ENCODE measurements at regions not wholly inside any gene's neighbourhood (a gene's known extent, or its start where the extent isn't known, plus 50 kb on each side); places are given as distances from the start of the nearest gene placed in this dataset.

- H3K27ac ChIP-seq, result no peak overlapping the region
- H3K27me3 ChIP-seq, result no peaks in the 10 kb centered on the region
- H3K4me3 ChIP-seq, result no peak overlapping the region
- no peaks in the 10 kb centered on the region for H3K36me3 ChIP-seq (replicated peaks; ENCODE audit: insufficient read depth, low read depth)
- no peak for DNase-seq (ENCODE audit: low spot score)
- no peak overlapping the region for H2AFZ ChIP-seq
- H3K4me1 ChIP-seq (ENCODE audit: insufficient read depth), result peaks cover 30% of the 10 kb centered on the region
- no peaks in the 10 kb centered on the region for H4K20me1 ChIP-seq (ENCODE audit: insufficient read depth, poor library complexity, severe bottlenecking)
- H3K79me2 ChIP-seq, result no peaks in the 10 kb centered on the region
- no peaks in the 10 kb centered on the region for H3K9me2 ChIP-seq (replicated peaks; ENCODE audit: insufficient read depth)
- 66% methylated on average over 2 of the region's 2 CpGs for WGBS (ENCODE audit: low lambda C conversion rate, missing lambda C conversion rate)
- H3K4me2 ChIP-seq, result no peak overlapping the region
- TF ChIP-seq EZH2 (IDR thresholded peaks at IDR 0.05; ENCODE audit: borderline replicate concordance), result no peak
- TF ChIP-seq CTCF (IDR thresholded peaks at IDR 0.05; ENCODE audit: poor library complexity), result no peak
- TF ChIP-seq EZH2phosphoT487 (IDR thresholded peaks at IDR 0.05; ENCODE audit: low read depth, severe bottlenecking, unreplicated experiment), result no peak
- H3K9me3 ChIP-seq (ENCODE audit: low read depth), result no peaks in the 10 kb centered on the region
These were observed 221.4 kb upstream of the CPHXL start for GRCh38 chr16:75947626-75948239.

GRCh38 chr16:75948441-75948840, 222.2 kb upstream of the CPHXL start:
- Histone ChIP-seq H4K20me1 (ENCODE audit: insufficient read depth, poor library complexity, severe bottlenecking) (no peaks in the 10 kb centered on the region), H3K9me2 (replicated peaks; ENCODE audit: insufficient read depth) (no peaks in the 10 kb centered on the region), H3K4me1 (ENCODE audit: insufficient read depth) (peaks cover 27% of the 10 kb centered on the region), H3K27ac (no peak overlapping the region), H3K4me2 (no peak overlapping the region), H2AFZ (no peak overlapping the region), H3K4me3 (no peak overlapping the region), H3K9me3 (ENCODE audit: low read depth) (no peaks in the 10 kb centered on the region), H3K27me3 (no peaks in the 10 kb centered on the region), H3K36me3 (replicated peaks; ENCODE audit: insufficient read depth, low read depth) (no peaks in the 10 kb centered on the region), H3K79me2 (no peaks in the 10 kb centered on the region)
- WGBS (ENCODE audit: low lambda C conversion rate, missing lambda C conversion rate), result 83% methylated on average over 2 of the region's 2 CpGs
- no peak for DNase-seq (ENCODE audit: low spot score)
- TF ChIP-seq CTCF (IDR thresholded peaks at IDR 0.05; ENCODE audit: poor library complexity) (no peak), EZH2 (IDR thresholded peaks at IDR 0.05; ENCODE audit: borderline replicate concordance) (no peak), EZH2phosphoT487 (IDR thresholded peaks at IDR 0.05; ENCODE audit: low read depth, severe bottlenecking, unreplicated experiment) (no peak)

- Histone ChIP-seq H3K4me3 (no peak overlapping the region), H3K27me3 (no peaks in the 10 kb centered on the region), H3K9me3 (ENCODE audit: low read depth) (no peaks in the 10 kb centered on the region), H3K4me2 (no peak overlapping the region), H2AFZ (no peak overlapping the region), H3K36me3 (replicated peaks; ENCODE audit: insufficient read depth, low read depth) (no peaks in the 10 kb centered on the region), H3K4me1 (ENCODE audit: insufficient read depth) (peaks cover 22% of the 10 kb centered on the region), H3K9me2 (replicated peaks; ENCODE audit: insufficient read depth) (no peaks in the 10 kb centered on the region), H4K20me1 (ENCODE audit: insufficient read depth, poor library complexity, severe bottlenecking) (no peaks in the 10 kb centered on the region), H3K27ac (no peak overlapping the region), H3K79me2 (no peaks in the 10 kb centered on the region)
- WGBS (ENCODE audit: low lambda C conversion rate, missing lambda C conversion rate), result 90% methylated on average over 3 of the region's 3 CpGs
- TF ChIP-seq CTCF (IDR thresholded peaks at IDR 0.05; ENCODE audit: poor library complexity) (no peak), EZH2phosphoT487 (IDR thresholded peaks at IDR 0.05; ENCODE audit: low read depth, severe bottlenecking, unreplicated experiment) (no peak)
- DNase-seq (ENCODE audit: low spot score), result no peak
These were observed 222.6 kb upstream of the CPHXL start for GRCh38 chr16:75948886-75949285.

- Histone ChIP-seq H3K79me2 (no peaks in the 10 kb centered on the region), H3K4me2 (no peak overlapping the region), H2AFZ (no peak overlapping the region), H3K4me1 (ENCODE audit: insufficient read depth) (no peaks in the 10 kb centered on the region), H3K9me3 (ENCODE audit: low read depth) (no peaks in the 10 kb centered on the region), H3K36me3 (replicated peaks; ENCODE audit: insufficient read depth, low read depth) (no peaks in the 10 kb centered on the region), H3K4me3 (no peak overlapping the region), H4K20me1 (ENCODE audit: insufficient read depth, poor library complexity, severe bottlenecking) (no peaks in the 10 kb centered on the region), H3K9me2 (replicated peaks; ENCODE audit: insufficient read depth) (no peaks in the 10 kb centered on the region), H3K27ac (no peak overlapping the region), H3K27me3 (no peaks in the 10 kb centered on the region)
- 93% methylated on average over 2 of the region's 2 CpGs for WGBS (ENCODE audit: low lambda C conversion rate, missing lambda C conversion rate)
- DNase-seq (ENCODE audit: low spot score), result no peak
- no peak for TF ChIP-seq CTCF (IDR thresholded peaks at IDR 0.05; ENCODE audit: poor library complexity)
- TF ChIP-seq EZH2 (IDR thresholded peaks at IDR 0.05; ENCODE audit: borderline replicate concordance), result no peak
- no peak for TF ChIP-seq EZH2phosphoT487 (IDR thresholded peaks at IDR 0.05; ENCODE audit: low read depth, severe bottlenecking, unreplicated experiment)
These were observed 225.8 kb upstream of the CPHXL start for GRCh38 chr16:75952124-75952523.

All from hepatocyte (in vitro differentiated cells).